BLaER1 treated with 17β-estradiol and CSF1 and Interleukin-3, amounts not matched to agents 10 nM and 100 nM (cell line): ENCODE measurements at regions not wholly inside any gene's neighbourhood (a gene's known extent, or its start where the extent isn't known, plus 50 kb on each side); places are given as distances from the start of the nearest gene placed in this dataset.
A peak's percentile ranks its signal among the peaks of the same experiment; 100 is the strongest.

Experiments
- H3K27ac ChIP-seq, 11 experiments: shearing (Covaris generic); formaldehyde crosslinking; 2 replicates each; pipeline ENCODE4 v1.8.1; 2022
- H3K27me3 ChIP-seq, 11 experiments: shearing (Covaris generic); formaldehyde crosslinking; 2 replicates each; pipeline ENCODE4 v1.8.1; 2022
- H3K36me3 ChIP-seq, 11 experiments: shearing (Covaris generic); formaldehyde crosslinking; 2 replicates each; pipeline ENCODE4 v1.8.1; 2022
- H3K4me1 ChIP-seq, 10 experiments: shearing (Covaris generic); formaldehyde crosslinking; 2 replicates each; pipeline ENCODE4 v1.8.1; 2022
- H3K4me2 ChIP-seq, 11 experiments: shearing (Covaris generic); formaldehyde crosslinking; 2 replicates each; pipeline ENCODE4 v1.8.1; 2022
- H3K4me3 ChIP-seq, 10 experiments: shearing (Covaris generic); formaldehyde crosslinking; 2 replicates each; pipeline ENCODE4 v1.8.1; 2022
- H3K9ac ChIP-seq, 11 experiments: shearing (Covaris generic); formaldehyde crosslinking; 2 replicates each; pipeline ENCODE4 v1.8.1; 2022
- H3K9me3 ChIP-seq, 11 experiments: shearing (Covaris generic); formaldehyde crosslinking; replicated peaks in 1 of 11; 2 replicates each; pipeline ENCODE4 v1.8.1; 2022
- H4K20me1 ChIP-seq, 11 experiments: shearing (Covaris generic); formaldehyde crosslinking; 2 replicates each; pipeline ENCODE4 v1.8.1; 2022
- Cebpa-rat ChIP-seq, 11 experiments: shearing (Covaris generic); IDR thresholded peaks; 2 replicates each; pipeline ENCODE4 v1.8.1; 2022

- Histone ChIP-seq H3K4me2 (no peak overlapping the region), H3K4me1 (no peaks in the 10 kb centered on the region), H3K9ac (no peak overlapping the region), H4K20me1 (no peaks in the 10 kb centered on the region), H3K27ac (no peak overlapping the region), H3K27me3 (no peaks in the 10 kb centered on the region), H3K4me3 (no peak overlapping the region), H3K9me3 (peaks cover 16 to 24% (median 21%) of the 10 kb centered on the region in 11 experiments), H3K36me3 (no peaks in the 10 kb centered on the region)
- peak in 1 of 11 experiments; percentile 17; a peak in 1 of 22 replicates for TF ChIP-seq Cebpa-rat (IDR thresholded peaks at IDR 0.05)
These were observed 166.9 kb downstream of the IER5 start for GRCh38 chr1:181255270-181255929.

- H4K20me1 ChIP-seq: no peaks in the 10 kb centered on the region
- H3K36me3 ChIP-seq: no peaks in the 10 kb centered on the region
- no peak overlapping the region for H3K4me2 ChIP-seq
- TF ChIP-seq Cebpa-rat (IDR thresholded peaks at IDR 0.05): no peak
- no peaks in the 10 kb centered on the region for H3K27me3 ChIP-seq
- no peak overlapping the region for H3K9ac ChIP-seq
- H3K9me3 ChIP-seq: peaks cover 16 to 24% (median 21%) of the 10 kb centered on the region in 11 experiments
- no peak overlapping the region for H3K27ac ChIP-seq
- no peak overlapping the region for H3K4me3 ChIP-seq
- no peaks in the 10 kb centered on the region for H3K4me1 ChIP-seq
These were observed 168.6 kb downstream of the IER5 start for GRCh38 chr1:181257117-181257516.

GRCh38 chr1:181259026-181259745 lies 170.7 kb downstream of the IER5 start:
- Histone ChIP-seq H3K4me1 (no peaks in the 10 kb centered on the region), H3K36me3 (no peaks in the 10 kb centered on the region), H3K4me2 (no peak overlapping the region), H4K20me1 (no peaks in the 10 kb centered on the region), H3K9me3 (peaks cover 16 to 21% (median 18%) of the 10 kb centered on the region in 11 experiments), H3K27me3 (no peaks in the 10 kb centered on the region), H3K9ac (no peak overlapping the region), H3K4me3 (no peak overlapping the region), H3K27ac (no peak overlapping the region)
- TF ChIP-seq Cebpa-rat (IDR thresholded peaks at IDR 0.05): no peak

GRCh38 chr1:181260271-181260670 lies 171.8 kb downstream of the IER5 start:
- Histone ChIP-seq H3K4me1 (no peaks in the 10 kb centered on the region), H3K9me3 (peaks cover 5 to 12% (median 7%) of the 10 kb centered on the region in 11 experiments; a peak in 21 of 22 replicates), H3K4me3 (no peak overlapping the region), H3K36me3 (no peaks in the 10 kb centered on the region), H3K9ac (no peak overlapping the region), H3K4me2 (no peak overlapping the region), H3K27ac (no peak overlapping the region), H3K27me3 (no peaks in the 10 kb centered on the region), H4K20me1 (no peaks in the 10 kb centered on the region)
- no peak for TF ChIP-seq Cebpa-rat (IDR thresholded peaks at IDR 0.05)

- Histone ChIP-seq H3K36me3 (no peaks in the 10 kb centered on the region), H3K4me3 (no peak overlapping the region), H3K4me2 (no peak overlapping the region), H3K27ac (no peak overlapping the region), H4K20me1 (no peaks in the 10 kb centered on the region), H3K4me1 (no peaks in the 10 kb centered on the region), H3K27me3 (no peaks in the 10 kb centered on the region), H3K9me3 (peaks cover 0 to 5% (median under 1%) of the 10 kb centered on the region in 11 experiments; a peak in 9 of 22 replicates), H3K9ac (no peak overlapping the region)
- no peak for TF ChIP-seq Cebpa-rat (IDR thresholded peaks at IDR 0.05)
These were observed 172.5 kb downstream of the IER5 start for GRCh38 chr1:181260994-181261393.

- TF ChIP-seq Cebpa-rat (IDR thresholded peaks at IDR 0.05): no peak
- no peak overlapping the region for H3K4me3 ChIP-seq
- no peaks in the 10 kb centered on the region for H3K4me1 ChIP-seq
- H3K27ac ChIP-seq: no peak overlapping the region
- no peaks in the 10 kb centered on the region for H3K27me3 ChIP-seq
- H3K4me2 ChIP-seq: no peak overlapping the region
- peaks cover 0 to 10% (median 2%) of the 10 kb centered on the region in 11 experiments; a peak in 5 of 22 replicates for H3K9me3 ChIP-seq
- no peak overlapping the region for H3K9ac ChIP-seq
- H4K20me1 ChIP-seq: no peaks in the 10 kb centered on the region
- H3K36me3 ChIP-seq: no peaks in the 10 kb centered on the region
These were observed 173.6 kb downstream of the IER5 start for GRCh38 chr1:181262069-181262468.

GRCh38 chr1:181263444-181263843 lies 174.9 kb downstream of the IER5 start:
- no peaks in the 10 kb centered on the region for H4K20me1 ChIP-seq

GRCh38 chr1:181264821-181265220 lies 176.3 kb downstream of the IER5 start:
- no peak for TF ChIP-seq Cebpa-rat (IDR thresholded peaks at IDR 0.05)
- H3K4me1 ChIP-seq: no peaks in the 10 kb centered on the region
- H3K27me3 ChIP-seq: no peaks in the 10 kb centered on the region
- H3K36me3 ChIP-seq: no peaks in the 10 kb centered on the region
- H4K20me1 ChIP-seq: no peaks in the 10 kb centered on the region
- no peak overlapping the region for H3K4me2 ChIP-seq
- no peak overlapping the region for H3K9ac ChIP-seq
- no peak overlapping the region for H3K4me3 ChIP-seq
- H3K9me3 ChIP-seq: peaks cover 0 to 12% (median 3%) of the 10 kb centered on the region in 11 experiments; a peak in 5 of 22 replicates
- no peak overlapping the region for H3K27ac ChIP-seq

More at GRCh38 chr1:181263444-181263843, 174.9 kb downstream of the IER5 start:
- Histone ChIP-seq H3K4me2 (no peak overlapping the region), H3K9ac (no peak overlapping the region), H3K4me1 (no peaks in the 10 kb centered on the region), H3K9me3 (peaks cover 0 to 12% (median 3%) of the 10 kb centered on the region in 11 experiments; a peak in 5 of 22 replicates), H3K27ac (no peak overlapping the region), H3K4me3 (no peak overlapping the region), H3K36me3 (no peaks in the 10 kb centered on the region), H3K27me3 (no peaks in the 10 kb centered on the region)
- peak in 1 of 11 experiments; percentile 66; a peak in 3 of 22 replicates for TF ChIP-seq Cebpa-rat (IDR thresholded peaks at IDR 0.05)

GRCh38 chr1:181284978-181285377 lies 196.5 kb downstream of the IER5 start:
- Histone ChIP-seq H3K4me1 (no peaks in the 10 kb centered on the region), H3K4me2 (no peak overlapping the region), H3K27me3 (no peaks in the 10 kb centered on the region), H3K9ac (no peak overlapping the region), H3K27ac (no peak overlapping the region), H3K4me3 (no peak overlapping the region), H3K9me3 (peaks cover 25 to 40% (median 29%) of the 10 kb centered on the region in 11 experiments), H3K36me3 (no peaks in the 10 kb centered on the region; a peak in 1 of 22 replicates), H4K20me1 (no peaks in the 10 kb centered on the region)
- TF ChIP-seq Cebpa-rat (IDR thresholded peaks at IDR 0.05): no peak
